Eye (tissue), 1 donor: ENCODE measurements at regions not wholly inside any gene's neighbourhood (a gene's known extent, or its start where the extent isn't known, plus 50 kb on each side); places are given as distances from the start of the nearest gene placed in this dataset.
"Not testable (repeated sequence)": the region's sequence is repeated elsewhere in the genome, so short reads cannot be mapped to it uniquely, and the experiment has no call there.

Experiments
- DNase-seq: peaks from one replicate; pipeline ENCODE4 v3.0.0-alpha.2; 2015

GRCh38 chr13:52565324-52565723 is 76.9 kb upstream of the HNRNPA1L2 start:
- not testable (repeated sequence) for DNase-seq

GRCh38 chr13:52569904-52570602 is 72.2 kb upstream of the HNRNPA1L2 start:
- DNase-seq, result peak; percentile 48

- not testable (repeated sequence) for DNase-seq
Measured at GRCh38 chr13:52571163-52571562, 71.1 kb upstream of the HNRNPA1L2 start.

GRCh38 chr13:52582962-52583361 is 59.3 kb upstream of the HNRNPA1L2 start:
- DNase-seq, result not testable (repeated sequence)
